ENCODE measurements at regions not wholly inside any gene's neighbourhood (a gene's known extent, or its start where the extent isn't known, plus 50 kb on each side); places are given as distances from the start of the nearest gene placed in this dataset.

DNA sequence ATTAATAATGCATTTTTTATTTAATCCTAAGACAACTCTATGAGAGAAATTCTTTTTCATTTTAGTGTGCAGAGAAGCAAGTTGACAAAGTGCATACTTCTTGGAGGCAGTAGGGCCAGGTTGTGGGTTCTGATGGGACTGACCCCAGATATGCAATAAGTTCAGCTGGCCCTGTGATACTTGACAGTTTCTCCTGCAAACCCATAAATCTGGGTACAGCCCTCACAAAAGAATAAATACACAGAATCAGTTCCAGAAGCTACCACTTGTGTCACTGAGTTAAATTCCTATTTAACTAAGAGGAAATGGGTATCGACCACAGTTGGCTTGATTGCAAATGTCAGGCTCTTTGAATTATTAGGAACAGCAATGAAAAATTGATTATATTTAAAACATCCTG lies 598.5 kb upstream of the API5 start:
- H3K4me3 ChIP-seq, result no peak overlapping the region
- intact Hi-C loops (cut with DNase I; ENCODE audit: low total_unique reads), result no loop called here
- peaks cover 0 to 10% (median under 1%) of the 10 kb centered on the region in 4 donors for H3K9me3 ChIP-seq
- H3K4me1 ChIP-seq, result no peaks in the 10 kb centered on the region
- TF ChIP-seq POLR2A (IDR thresholded peaks at IDR 0.05) (no peak), POLR2AphosphoS5 (IDR thresholded peaks at IDR 0.05) (no peak), CTCF (IDR thresholded peaks at IDR 0.05) (no peak), EP300 (IDR thresholded peaks at IDR 0.05) (no peak)
- H3K36me3 ChIP-seq, result no peaks in the 10 kb centered on the region
- DNase-seq, result no peak
- 33 to 54% (median 50%) methylated on average over 1 of the region's 1 CpG for WGBS, 5 donors
- no peak overlapping the region for H3K27ac ChIP-seq
- H3K27me3 ChIP-seq, result no peaks in the 10 kb centered on the region

DNA sequence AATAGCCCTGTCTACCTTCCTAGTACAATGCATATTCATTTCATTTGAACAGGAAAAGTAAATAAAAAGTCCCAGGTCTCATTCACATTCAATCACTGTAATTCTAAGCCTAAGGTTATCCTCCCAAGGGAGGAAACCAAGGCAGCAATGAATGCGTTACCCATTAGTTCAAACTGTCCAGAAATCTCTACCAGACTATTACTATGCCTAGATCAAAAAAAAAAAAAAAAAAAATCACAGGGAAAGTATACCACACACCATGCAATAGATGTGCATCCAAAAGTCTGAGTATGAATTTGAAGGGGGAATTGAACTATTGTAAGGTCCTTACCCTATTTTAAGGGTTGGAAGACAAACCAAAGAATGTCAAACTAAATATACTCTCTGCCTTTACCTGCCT lies 598.0 kb upstream of the API5 start:
- 24 to 56% (median 43%) methylated on average over 1 of the region's 1 CpG for WGBS, 5 donors
- no peak overlapping the region for H3K27ac ChIP-seq
- H3K27me3 ChIP-seq, result no peaks in the 10 kb centered on the region
- intact Hi-C loops (cut with DNase I; ENCODE audit: low total_unique reads), result no loop called here
- peaks cover 0 to 14% (median 2%) of the 10 kb centered on the region in 4 donors for H3K9me3 ChIP-seq
- no peak overlapping the region for H3K4me3 ChIP-seq
- no peak for DNase-seq
- no peaks in the 10 kb centered on the region for H3K36me3 ChIP-seq
- TF ChIP-seq CTCF (IDR thresholded peaks at IDR 0.05) (no peak), EP300 (IDR thresholded peaks at IDR 0.05) (no peak), POLR2A (IDR thresholded peaks at IDR 0.05) (no peak), POLR2AphosphoS5 (IDR thresholded peaks at IDR 0.05) (no peak)
- no peaks in the 10 kb centered on the region for H3K4me1 ChIP-seq

DNA sequence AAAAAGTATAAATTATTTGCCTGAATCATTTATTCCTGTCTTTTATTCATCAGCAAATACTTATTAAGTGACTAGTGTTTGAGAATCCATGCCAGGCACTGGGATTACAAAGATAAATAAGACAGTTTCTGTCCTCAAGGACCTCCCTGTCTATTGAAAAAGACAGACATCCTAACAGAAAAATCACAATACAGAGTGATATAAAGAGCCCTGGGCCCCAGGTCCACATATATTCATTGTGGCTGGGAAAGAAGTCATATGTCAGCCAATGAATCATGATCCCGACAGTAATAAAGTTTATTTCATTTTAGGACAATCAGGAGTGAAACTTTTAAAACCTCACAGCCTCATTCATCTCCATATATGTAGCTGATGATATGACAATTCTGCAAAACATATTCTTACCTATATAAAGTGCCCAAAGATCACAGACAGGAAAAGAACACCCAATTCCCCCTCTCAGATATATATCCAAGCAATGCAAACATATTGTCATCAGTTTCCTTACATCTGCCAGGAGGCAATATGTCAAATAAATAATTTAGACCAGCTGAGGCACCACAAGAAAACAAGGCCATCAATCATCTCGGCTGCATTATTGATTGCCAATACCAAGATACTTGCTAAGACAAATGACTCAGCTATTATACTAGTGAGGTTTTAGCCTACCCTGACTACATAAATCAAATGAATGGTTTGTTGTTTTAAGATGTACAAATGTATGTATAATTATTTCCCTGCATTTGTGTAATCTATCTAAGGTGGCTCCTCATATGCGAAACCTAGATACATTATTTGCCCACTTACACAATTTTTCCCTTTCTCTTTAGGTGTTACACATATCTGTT lies 590.9 kb upstream of the API5 start:
- 45 to 67% (median 61%) methylated on average over 3 of the region's 3 CpGs for WGBS, 5 donors
- no peak overlapping the region for H3K27ac ChIP-seq
- intact Hi-C loops (cut with DNase I; ENCODE audit: low total_unique reads), result no loop called here
- no peaks in the 10 kb centered on the region for H3K4me1 ChIP-seq
- H3K9me3 ChIP-seq, result peaks cover 0 to 11% (median 2%) of the 10 kb centered on the region in 4 donors
- no peaks in the 10 kb centered on the region for H3K36me3 ChIP-seq
- no peak for TF ChIP-seq EP300 (IDR thresholded peaks at IDR 0.05)
- TF ChIP-seq POLR2AphosphoS5 (IDR thresholded peaks at IDR 0.05), result no peak
- TF ChIP-seq CTCF (IDR thresholded peaks at IDR 0.05), result no peak
- no peak for TF ChIP-seq POLR2A (IDR thresholded peaks at IDR 0.05)
- DNase-seq, result no peak
- no peaks in the 10 kb centered on the region for H3K27me3 ChIP-seq
- no peak overlapping the region for H3K4me3 ChIP-seq

GRCh38 chr11:42727879-42728278 lies 583.9 kb upstream of the API5 start:
- Histone ChIP-seq H3K27me3 (no peaks in the 10 kb centered on the region), H3K27ac (no peak overlapping the region), H3K9me3 (no peaks in the 10 kb centered on the region), H3K4me1 (no peaks in the 10 kb centered on the region), H3K4me3 (no peak overlapping the region), H3K36me3 (no peaks in the 10 kb centered on the region)
- intact Hi-C loops (cut with DNase I; ENCODE audit: low total_unique reads), result no loop called here
- TF ChIP-seq EP300 (IDR thresholded peaks at IDR 0.05) (no peak), CTCF (IDR thresholded peaks at IDR 0.05) (no peak), POLR2A (IDR thresholded peaks at IDR 0.05) (no peak), POLR2AphosphoS5 (IDR thresholded peaks at IDR 0.05) (no peak)
- WGBS, 5 donors, result 25 to 42% (median 36%) methylated on average over 1 of the region's 1 CpG
- DNase-seq, result no peak

All from stomach (tissue), 8 donors.